HCT116 (cell line): ENCODE measurements at regions not wholly inside any gene's neighbourhood (a gene's known extent, or its start where the extent isn't known, plus 50 kb on each side); places are given as distances from the start of the nearest gene placed in this dataset.

Source experiments
- ATAC-seq: fragments of 200-7000 bp; cut with Tn5 transposase; 2 replicates; pipeline ENCODE4 v1.9.1; 2020; ENCODE audit warnings: mild to moderate bottlenecking, moderate library complexity
- BruUV-seq: library from RNA; stranded (reverse); fragments of 400-500 nt; replicated peaks from 2 replicates; lab custom pipeline; 2021; lab: Mats Ljungman, UMichigan
- CTCF ChIA-PET: fragments of 300-600 bp; sonication (Branson Sonifier 250); formaldehyde crosslinking; loops from one replicate; lab custom pipeline; 2021; ENCODE audit warnings: antibody characterized with exemption; lab: Charles Lee
- POLR2A ChIA-PET: fragments of 300-600, 350-600 bp; sonication (Branson Sonifier 250); formaldehyde crosslinking; loops from one replicate; lab custom pipeline; 2021; ENCODE audit warnings: antibody characterized with exemption; lab: Charles Lee
- RAD21 ChIA-PET, 2 experiments: fragments of 300-600 bp; sonication (Branson Sonifier 250); formaldehyde crosslinking; loops; one replicate each; lab custom pipeline; 2023; ENCODE audit warnings: low total read pairs in 2 of 2; ENCODE audit not compliant: uncharacterized antibody in 2 of 2, unreplicated experiment in 2 of 2, low non-redundant PET in 1 of 2; lab: Charles Lee
- DNase-seq: peaks from one replicate; pipeline ENCODE4 v3.0.0-alpha.2; 2010; ENCODE audit warnings: low read depth, low spot score
- H2AFZ ChIP-seq: fragments of 200-600 bp; shearing (Covaris generic), sonication (generic); 2 replicates; pipeline ENCODE4 v1.6.1; 2017; ENCODE audit warnings: low read depth, mixed run types, mixed read lengths, antibody characterized with exemption, low read length; ENCODE audit not compliant: poor library complexity, severe bottlenecking
- H3K27ac ChIP-seq: 2 replicates; pipeline ENCODE4 v1.5.1; 2012; ENCODE audit warnings: low read depth, low read length
- H3K27me3 ChIP-seq: fragments of 200-600 bp; sonication (generic); 2 replicates; pipeline ENCODE4 v1.6.1; 2016; ENCODE audit warnings: mixed run types, low read length, mixed read lengths; ENCODE audit not compliant: insufficient read depth
- H3K36me3 ChIP-seq, 2 experiments: fragments of 200-500 bp in 1 of 2; fragments of 200-600 bp in 1 of 2; sonication (Bioruptor generic) in 1 of 2; sonication (generic) in 1 of 2; 2 replicates each; pipeline versions ENCODE4 v1.5.1 to v1.6.1; 2014 to 2016; ENCODE audit warnings: low read length in 2 of 2, inconsistent platforms in 1 of 2, mixed read lengths in 1 of 2, mixed run types in 1 of 2; ENCODE audit not compliant: insufficient read depth in 2 of 2, control insufficient read depth in 1 of 2
- H3K4me1 ChIP-seq, 2 experiments: fragments of 200-600 bp in 1 of 2; sonication (generic) in 1 of 2; 2 replicates each; pipeline versions ENCODE4 v1.5.1 to v1.6.1; 2012 to 2017; ENCODE audit warnings: low read length in 2 of 2, inconsistent platforms in 1 of 2, mild to moderate bottlenecking in 1 of 2, mixed read lengths in 1 of 2, mixed run types in 1 of 2, moderate library complexity in 1 of 2; ENCODE audit not compliant: insufficient read depth in 2 of 2, control insufficient read depth in 1 of 2
- H3K4me2 ChIP-seq: fragments of 200-600 bp; sonication (generic); 2 replicates; pipeline ENCODE4 v1.6.1; 2017; ENCODE audit warnings: mixed run types, low read length, mixed read lengths
- H3K4me3 ChIP-seq, 2 experiments: fragments of 200-600 bp in 1 of 2; sonication (generic) in 1 of 2; replicated peaks in 1 of 2; 2 replicates each; pipeline ENCODE4 v1.5.1; 2011 to 2016; ENCODE audit warnings: low read length in 2 of 2, control low read depth in 1 of 2, low read depth in 1 of 2, mild to moderate bottlenecking in 1 of 2, mixed read lengths in 1 of 2, mixed run types in 1 of 2
- H3K79me2 ChIP-seq: fragments of 200-600 bp; sonication (generic); 2 replicates; pipeline ENCODE4 v1.6.1; 2017; ENCODE audit warnings: mild to moderate bottlenecking, mixed run types, low read length, moderate library complexity, mixed read lengths; ENCODE audit not compliant: insufficient read depth
- H3K9ac ChIP-seq: fragments of 200-600 bp; sonication (generic); 2 replicates; pipeline ENCODE4 v1.6.1; 2016; ENCODE audit warnings: low read length, mixed read lengths
- H3K9me2 ChIP-seq: fragments of 200-600 bp; sonication (generic), shearing (Covaris generic); 2 replicates; pipeline ENCODE4 v1.6.1; 2017; ENCODE audit warnings: mixed run types, mild to moderate bottlenecking, moderate library complexity; ENCODE audit not compliant: insufficient read depth
- H3K9me3 ChIP-seq, 2 experiments: fragments of 200-500 bp in 1 of 2; fragments of 200-600 bp in 1 of 2; sonication (Bioruptor generic) in 1 of 2; sonication (generic) in 1 of 2; 2 replicates each; pipeline ENCODE4 v1.6.1; 2014 to 2017; ENCODE audit warnings: low read length in 2 of 2, mixed read lengths in 2 of 2, inconsistent platforms in 1 of 2, low read depth in 1 of 2, mild to moderate bottlenecking in 1 of 2, mixed run types in 1 of 2, moderate library complexity in 1 of 2; ENCODE audit not compliant: control insufficient read depth in 1 of 2, insufficient read depth in 1 of 2
- H4K20me1 ChIP-seq: fragments of 200-600 bp; sonication (generic), shearing (Covaris generic); 2 replicates; pipeline ENCODE4 v1.6.1; 2017; ENCODE audit warnings: mixed run types, mild to moderate bottlenecking, moderate library complexity; ENCODE audit not compliant: insufficient read depth
- ATF3 ChIP-seq: IDR thresholded peaks from 2 replicates; pipeline ENCODE4 v1.6.1; 2012
- CBX3 ChIP-seq: IDR thresholded peaks from 2 replicates; pipeline ENCODE4 v1.6.1; 2012; ENCODE audit warnings: low read depth
- CEBPB ChIP-seq: IDR thresholded peaks from 2 replicates; pipeline ENCODE4 v1.6.1; 2012; ENCODE audit warnings: low read depth
- EGR1 ChIP-seq: IDR thresholded peaks from 2 replicates; pipeline ENCODE4 v1.6.1; 2012; ENCODE audit warnings: low read depth
- ELF1 ChIP-seq: IDR thresholded peaks from 2 replicates; pipeline ENCODE4 v1.6.1; 2012; ENCODE audit warnings: low read depth, borderline replicate concordance
- EZH2 ChIP-seq: fragments of 200-600 bp; sonication (generic); IDR thresholded peaks from 2 replicates; pipeline ENCODE4 v1.6.1; 2017; ENCODE audit warnings: antibody characterized with exemption, mixed run types
- EZH2phosphoT487 ChIP-seq: fragments of 200-600 bp; IDR thresholded peaks from 2 replicates; pipeline ENCODE4 v1.6.1; 2018; ENCODE audit warnings: antibody characterized with exemption, borderline replicate concordance
- JUND ChIP-seq: IDR thresholded peaks from 2 replicates; pipeline ENCODE4 v1.6.1; 2012
- POLR2A ChIP-seq: IDR thresholded peaks from 2 replicates; pipeline ENCODE4 v1.7.0; 2011; ENCODE audit warnings: borderline replicate concordance; ENCODE audit not compliant: insufficient read depth, insufficient read length; ENCODE audit errors: extremely low read depth
- POLR2AphosphoS5 ChIP-seq: IDR thresholded peaks from 2 replicates; pipeline ENCODE4 v1.6.1; 2011; ENCODE audit warnings: mild to moderate bottlenecking, low read depth, low read length, moderate library complexity
- SIN3A ChIP-seq: IDR thresholded peaks from 2 replicates; pipeline ENCODE4 v1.6.1; 2012; ENCODE audit warnings: low read depth
- SP1 ChIP-seq: IDR thresholded peaks from 2 replicates; pipeline ENCODE4 v1.6.1; 2012; ENCODE audit warnings: low read depth
- SRF ChIP-seq: IDR thresholded peaks from 2 replicates; pipeline ENCODE4 v1.6.1; 2012; ENCODE audit warnings: low read depth
- YY1 ChIP-seq: IDR thresholded peaks from 2 replicates; pipeline ENCODE4 v1.6.1; 2011; ENCODE audit warnings: low read length, low read depth, moderate library complexity, mild to moderate bottlenecking; ENCODE audit not compliant: insufficient replicate concordance; ENCODE audit errors: extremely low read depth
- ZFX ChIP-seq: fragments of 450-650 bp; IDR thresholded peaks from 2 replicates; pipeline ENCODE4 v1.6.1; 2017
- ZNF274 ChIP-seq: fragments of 200-500 bp; sonication (Bioruptor generic); IDR thresholded peaks from 2 replicates; pipeline ENCODE4 v1.6.1; 2014; ENCODE audit warnings: mild to moderate bottlenecking, low read depth, low read length, inconsistent platforms
- intact Hi-C: fragments of 100-400 bp; cut with micrococcal nuclease; formaldehyde crosslinking; loops from 2 replicates; pipeline ENCODE4 v1.10.0; 2022
- TF ChIP-seq, protein P1 (sequence below): IDR thresholded peaks from 2 replicates; pipeline ENCODE4 v1.6.1; 2012; ENCODE audit warnings: low read depth
- TF ChIP-seq, protein P2 (sequence below): IDR thresholded peaks from 2 replicates; pipeline ENCODE4 v1.6.1; 2011; ENCODE audit warnings: mild to moderate bottlenecking, low read length, moderate library complexity; ENCODE audit not compliant: insufficient replicate concordance; ENCODE audit errors: extremely low read depth

DNA sequence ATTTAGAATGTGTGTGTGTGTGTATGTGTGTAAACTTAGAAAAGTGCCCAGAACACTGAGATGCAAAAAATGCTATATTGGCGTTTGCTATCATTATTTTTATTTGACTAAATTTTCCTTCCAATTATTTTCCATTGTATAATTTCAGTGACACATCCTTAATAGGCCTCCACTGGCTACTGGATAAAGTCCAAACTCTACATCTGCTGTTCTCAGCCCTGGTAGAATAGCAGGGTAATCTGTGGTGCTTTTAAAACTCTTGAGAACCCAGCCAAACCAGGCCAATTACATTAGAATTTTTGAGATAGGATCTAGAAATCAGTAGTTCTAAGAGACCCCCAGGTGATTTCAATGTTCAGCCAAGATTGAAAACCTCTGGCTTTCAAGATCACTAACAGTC lies 66.4 kb downstream of the ZNF503 start:
- ATAC-seq, result no peak
- no peak overlapping the region for H2AFZ ChIP-seq
- H3K9me2 ChIP-seq, result no peaks in the 10 kb centered on the region
- H3K27ac ChIP-seq, result no peak overlapping the region
- no peaks in the 10 kb centered on the region for H3K36me3 ChIP-seq
- H3K4me3 ChIP-seq, result no peak overlapping the region
- H3K9ac ChIP-seq, result no peak overlapping the region
- H3K79me2 ChIP-seq, result no peaks in the 10 kb centered on the region
- DNase-seq, result no peak
- H3K9me3 ChIP-seq, result no peaks in the 10 kb centered on the region
- no peak overlapping the region for H3K4me2 ChIP-seq
- BruUV-seq, result no TSS peak
- TF ChIP-seq EGR1, result no peak
- TF ChIP-seq ATF3, result no peak
- TF ChIP-seq, protein P1, sequence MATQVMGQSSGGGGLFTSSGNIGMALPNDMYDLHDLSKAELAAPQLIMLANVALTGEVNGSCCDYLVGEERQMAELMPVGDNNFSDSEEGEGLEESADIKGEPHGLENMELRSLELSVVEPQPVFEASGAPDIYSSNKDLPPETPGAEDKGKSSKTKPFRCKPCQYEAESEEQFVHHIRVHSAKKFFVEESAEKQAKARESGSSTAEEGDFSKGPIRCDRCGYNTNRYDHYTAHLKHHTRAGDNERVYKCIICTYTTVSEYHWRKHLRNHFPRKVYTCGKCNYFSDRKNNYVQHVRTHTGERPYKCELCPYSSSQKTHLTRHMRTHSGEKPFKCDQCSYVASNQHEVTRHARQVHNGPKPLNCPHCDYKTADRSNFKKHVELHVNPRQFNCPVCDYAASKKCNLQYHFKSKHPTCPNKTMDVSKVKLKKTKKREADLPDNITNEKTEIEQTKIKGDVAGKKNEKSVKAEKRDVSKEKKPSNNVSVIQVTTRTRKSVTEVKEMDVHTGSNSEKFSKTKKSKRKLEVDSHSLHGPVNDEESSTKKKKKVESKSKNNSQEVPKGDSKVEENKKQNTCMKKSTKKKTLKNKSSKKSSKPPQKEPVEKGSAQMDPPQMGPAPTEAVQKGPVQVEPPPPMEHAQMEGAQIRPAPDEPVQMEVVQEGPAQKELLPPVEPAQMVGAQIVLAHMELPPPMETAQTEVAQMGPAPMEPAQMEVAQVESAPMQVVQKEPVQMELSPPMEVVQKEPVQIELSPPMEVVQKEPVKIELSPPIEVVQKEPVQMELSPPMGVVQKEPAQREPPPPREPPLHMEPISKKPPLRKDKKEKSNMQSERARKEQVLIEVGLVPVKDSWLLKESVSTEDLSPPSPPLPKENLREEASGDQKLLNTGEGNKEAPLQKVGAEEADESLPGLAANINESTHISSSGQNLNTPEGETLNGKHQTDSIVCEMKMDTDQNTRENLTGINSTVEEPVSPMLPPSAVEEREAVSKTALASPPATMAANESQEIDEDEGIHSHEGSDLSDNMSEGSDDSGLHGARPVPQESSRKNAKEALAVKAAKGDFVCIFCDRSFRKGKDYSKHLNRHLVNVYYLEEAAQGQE, result no peak
- TF ChIP-seq SIN3A, result no peak
- TF ChIP-seq SP1, result no peak
- TF ChIP-seq ZNF274, result no peak
- no peak for TF ChIP-seq ELF1
- TF ChIP-seq ZFX, result no peak
- TF ChIP-seq JUND, result no peak
- TF ChIP-seq EZH2phosphoT487, result no peak
- no peak for TF ChIP-seq SRF
- no peak for TF ChIP-seq POLR2AphosphoS5
- no peak for TF ChIP-seq CBX3
- no peak for TF ChIP-seq EZH2
- TF ChIP-seq, protein P2, sequence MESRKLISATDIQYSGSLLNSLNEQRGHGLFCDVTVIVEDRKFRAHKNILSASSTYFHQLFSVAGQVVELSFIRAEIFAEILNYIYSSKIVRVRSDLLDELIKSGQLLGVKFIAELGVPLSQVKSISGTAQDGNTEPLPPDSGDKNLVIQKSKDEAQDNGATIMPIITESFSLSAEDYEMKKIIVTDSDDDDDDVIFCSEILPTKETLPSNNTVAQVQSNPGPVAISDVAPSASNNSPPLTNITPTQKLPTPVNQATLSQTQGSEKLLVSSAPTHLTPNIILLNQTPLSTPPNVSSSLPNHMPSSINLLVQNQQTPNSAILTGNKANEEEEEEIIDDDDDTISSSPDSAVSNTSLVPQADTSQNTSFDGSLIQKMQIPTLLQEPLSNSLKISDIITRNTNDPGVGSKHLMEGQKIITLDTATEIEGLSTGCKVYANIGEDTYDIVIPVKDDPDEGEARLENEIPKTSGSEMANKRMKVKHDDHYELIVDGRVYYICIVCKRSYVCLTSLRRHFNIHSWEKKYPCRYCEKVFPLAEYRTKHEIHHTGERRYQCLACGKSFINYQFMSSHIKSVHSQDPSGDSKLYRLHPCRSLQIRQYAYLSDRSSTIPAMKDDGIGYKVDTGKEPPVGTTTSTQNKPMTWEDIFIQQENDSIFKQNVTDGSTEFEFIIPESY, result no peak
- TF ChIP-seq POLR2A, result no peak
- no peak for TF ChIP-seq YY1
- TF ChIP-seq CEBPB, result no peak
- CTCF ChIA-PET, result no interaction called here
- RAD21 ChIA-PET, result no interaction called here
- no peaks in the 10 kb centered on the region for H3K4me1 ChIP-seq
- POLR2A ChIA-PET, result no interaction called here
- intact Hi-C loops, result no loop called here
- H4K20me1 ChIP-seq, result no peaks in the 10 kb centered on the region
- H3K27me3 ChIP-seq, result no peaks in the 10 kb centered on the region
